SHP77 treated with DMSO at 0.1 percent for 48 hours (cell line): ENCODE measurements at regions not wholly inside any gene's neighbourhood (a gene's known extent, or its start where the extent isn't known, plus 50 kb on each side); places are given as distances from the start of the nearest gene placed in this dataset.
"Not testable (repeated sequence)": the region's sequence is repeated elsewhere in the genome, so short reads cannot be mapped to it uniquely, and the experiment has no call there.

Experiments
- DNase-seq: peaks from one replicate; lab custom pipeline; 2025; lab: John Stamatoyannopoulos, UW

- no peak for DNase-seq
Measured at GRCh38 chr10:3264161-3264761, 91.7 kb upstream of the PITRM1 start.

- no peak for DNase-seq
Measured at GRCh38 chr10:3263747-3264146, 91.2 kb upstream of the PITRM1 start.

GRCh38 chr10:3263082-3263481 is 90.5 kb upstream of the PITRM1 start:
- no peak for DNase-seq

- DNase-seq: no peak
Measured at GRCh38 chr10:3261921-3262320, 89.3 kb upstream of the PITRM1 start.

GRCh38 chr10:3260066-3260834 is 87.7 kb upstream of the PITRM1 start:
- no peak for DNase-seq

- no peak for DNase-seq
Measured at GRCh38 chr10:3259499-3259898, 86.9 kb upstream of the PITRM1 start.

- no peak for DNase-seq
Measured at GRCh38 chr10:3258394-3258793, 85.8 kb upstream of the PITRM1 start.

- no peak for DNase-seq
Measured at GRCh38 chr10:3255616-3256015, 83.0 kb upstream of the PITRM1 start.

- no peak for DNase-seq
Measured at GRCh38 chr10:3255075-3255474, 82.5 kb upstream of the PITRM1 start.

- not testable (repeated sequence) for DNase-seq
Measured at GRCh38 chr10:3253974-3254373, 81.4 kb upstream of the PITRM1 start.

GRCh38 chr10:3251172-3251571 is 78.6 kb upstream of the PITRM1 start:
- no peak for DNase-seq

- no peak for DNase-seq
Measured at GRCh38 chr10:3249307-3249889, 76.8 kb upstream of the PITRM1 start.

GRCh38 chr10:3248526-3249306 is 76.1 kb upstream of the PITRM1 start:
- DNase-seq: no peak

- DNase-seq: no peak
Measured at GRCh38 chr10:3245395-3245794, 72.8 kb upstream of the PITRM1 start.

- DNase-seq: no peak
Measured at GRCh38 chr10:3241967-3242650, 69.5 kb upstream of the PITRM1 start.

GRCh38 chr10:3241274-3241921 is 68.8 kb upstream of the PITRM1 start:
- no peak for DNase-seq

- DNase-seq: no peak
Measured at GRCh38 chr10:3239920-3240894, 67.6 kb upstream of the PITRM1 start.

GRCh38 chr10:3239066-3239919 is 66.7 kb upstream of the PITRM1 start:
- DNase-seq: peak; percentile 27

GRCh38 chr10:3238115-3238871 is 65.7 kb upstream of the PITRM1 start:
- DNase-seq: no peak
